LNCAP (cell line): ENCODE measurements at regions not wholly inside any gene's neighbourhood (a gene's known extent, or its start where the extent isn't known, plus 50 kb on each side); places are given as distances from the start of the nearest gene placed in this dataset.

Source experiments
- CTCF ChIP-seq: fragments of 450-650 bp; IDR thresholded peaks from 2 replicates; pipeline ENCODE4 v1.5.1; 2017; ENCODE audit warnings: mild to moderate bottlenecking

- TF ChIP-seq CTCF = no peak
Observed at GRCh38 chr17:71024969-71025368, 855.6 kb downstream of the KCNJ2 start.

- TF ChIP-seq CTCF = no peak
Observed at GRCh38 chr17:71029246-71029645, 859.9 kb downstream of the KCNJ2 start.

- TF ChIP-seq CTCF = no peak
Observed at GRCh38 chr17:71032746-71033273, 863.5 kb downstream of the KCNJ2 start.

GRCh38 chr17:71033336-71033735 is 864.0 kb downstream of the KCNJ2 start:
- TF ChIP-seq CTCF = no peak

- TF ChIP-seq CTCF = no peak
Observed at GRCh38 chr17:71035226-71035625, 865.9 kb downstream of the KCNJ2 start.

GRCh38 chr17:71037386-71037785 is 868.1 kb downstream of the KCNJ2 start:
- no peak for TF ChIP-seq CTCF

- TF ChIP-seq CTCF = no peak
Observed at GRCh38 chr17:71039391-71039790, 870.1 kb downstream of the KCNJ2 start.

GRCh38 chr17:71052971-71053370 is 883.6 kb downstream of the KCNJ2 start:
- TF ChIP-seq CTCF = no peak
